Upper lobe of left lung (tissue), 4 donors: ENCODE measurements at regions not wholly inside any gene's neighbourhood (a gene's known extent, or its start where the extent isn't known, plus 50 kb on each side); places are given as distances from the start of the nearest gene placed in this dataset.

Source experiments
- EP300 ChIP-seq, 4 donors: sonication (generic); formaldehyde crosslinking; IDR thresholded peaks; one replicate each; pipeline ENCODE4 v1.5.1; 2017; ENCODE audit warnings: antibody characterized with exemption in 4 of 4, control low read depth in 2 of 4
- POLR2A ChIP-seq, 4 donors: fragments of 450-650 bp; IDR thresholded peaks; one replicate each; pipeline ENCODE4 v1.5.1; 2016 to 2017; ENCODE audit warnings: antibody characterized with exemption in 4 of 4, mild to moderate bottlenecking in 2 of 4

DNA sequence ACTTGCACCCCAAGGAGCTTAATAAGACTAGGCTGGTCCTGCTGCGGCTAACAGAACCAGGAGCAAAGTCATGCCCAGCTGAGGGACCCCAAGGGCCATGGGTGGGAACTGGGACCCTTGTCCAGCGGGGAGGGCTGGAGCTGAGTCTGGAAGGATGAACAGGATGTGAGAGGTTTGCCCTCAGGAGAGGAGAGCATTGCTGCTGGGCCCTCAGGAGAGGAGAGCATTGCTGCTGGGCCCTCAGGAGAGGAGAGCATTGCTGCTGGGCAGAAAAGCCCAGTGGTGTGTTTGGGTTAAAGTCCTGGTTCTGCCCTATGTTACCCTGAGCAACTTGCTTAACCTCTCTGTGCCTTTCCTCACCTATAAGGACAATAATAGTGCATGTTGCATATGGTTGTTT, 125.8 kb downstream of the MACROH2A1 start:
- TF ChIP-seq POLR2A (IDR thresholded peaks at IDR 0.05), result no peak
- no peak for TF ChIP-seq EP300 (IDR thresholded peaks at IDR 0.05)
